ENCODE measurements at regions not wholly inside any gene's neighbourhood (a gene's known extent, or its start where the extent isn't known, plus 50 kb on each side); places are given as distances from the start of the nearest gene placed in this dataset.

DNA sequence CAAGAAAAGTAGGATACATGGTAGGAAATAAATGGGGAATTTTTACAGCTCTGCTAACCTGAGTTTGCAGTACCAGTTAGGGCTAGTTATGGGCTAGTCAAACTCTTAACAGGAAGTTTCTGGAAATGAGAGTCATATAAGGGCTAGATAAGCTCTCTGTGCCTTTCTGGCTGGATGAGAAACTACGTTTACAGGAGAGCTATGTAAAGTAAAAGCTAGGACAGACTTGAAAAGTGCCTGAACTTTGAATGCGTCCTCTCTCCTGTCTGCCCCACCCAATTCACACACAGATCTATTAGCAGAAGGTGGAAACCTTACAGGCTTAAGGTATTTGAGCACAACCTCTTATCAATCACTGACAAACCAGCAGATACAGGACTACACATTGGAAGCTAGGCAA, 167.1 kb downstream of the SNX19 start:
- TF ChIP-seq POLR2A (IDR thresholded peaks at IDR 0.05; ENCODE audit: low read length) (no peak), GATA1 (IDR thresholded peaks at IDR 0.05; ENCODE audit: low read depth, low read length) (no peak)
- DNase-seq = no peak

DNA sequence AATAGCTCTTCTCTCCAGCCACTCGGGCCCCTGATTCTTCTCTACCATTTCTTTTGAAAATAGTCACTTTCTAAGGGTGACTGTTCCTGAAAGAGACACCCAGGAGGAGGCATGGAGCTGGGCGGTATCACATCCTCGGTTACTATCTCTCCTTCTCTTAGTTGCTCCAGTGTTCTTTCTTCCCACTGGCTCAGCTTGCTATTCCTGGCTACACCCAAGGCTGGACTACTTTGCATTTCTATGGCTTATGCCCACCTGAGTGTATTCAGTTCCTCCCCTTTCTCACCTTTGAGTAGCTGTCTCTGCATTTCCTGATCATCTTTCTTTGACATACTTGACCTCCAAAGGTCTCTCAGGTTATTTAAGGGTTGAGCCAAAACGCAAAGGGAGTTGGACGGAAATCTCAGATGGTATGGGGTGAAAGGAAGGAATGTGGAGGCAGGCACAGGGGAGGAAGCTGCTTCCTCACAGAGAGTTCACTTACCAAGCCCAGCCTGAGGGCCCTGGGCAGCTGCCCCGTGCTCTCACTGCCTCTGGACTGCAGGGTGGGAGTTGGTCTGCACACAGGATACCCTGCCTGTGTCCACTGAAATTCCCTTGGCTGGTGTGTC, 155.7 kb downstream of the SNX19 start:
- TF ChIP-seq POLR2A (IDR thresholded peaks at IDR 0.05; ENCODE audit: low read length) = no peak
- no peak for TF ChIP-seq GATA1 (IDR thresholded peaks at IDR 0.05; ENCODE audit: low read depth, low read length)
- no peak for DNase-seq

DNA sequence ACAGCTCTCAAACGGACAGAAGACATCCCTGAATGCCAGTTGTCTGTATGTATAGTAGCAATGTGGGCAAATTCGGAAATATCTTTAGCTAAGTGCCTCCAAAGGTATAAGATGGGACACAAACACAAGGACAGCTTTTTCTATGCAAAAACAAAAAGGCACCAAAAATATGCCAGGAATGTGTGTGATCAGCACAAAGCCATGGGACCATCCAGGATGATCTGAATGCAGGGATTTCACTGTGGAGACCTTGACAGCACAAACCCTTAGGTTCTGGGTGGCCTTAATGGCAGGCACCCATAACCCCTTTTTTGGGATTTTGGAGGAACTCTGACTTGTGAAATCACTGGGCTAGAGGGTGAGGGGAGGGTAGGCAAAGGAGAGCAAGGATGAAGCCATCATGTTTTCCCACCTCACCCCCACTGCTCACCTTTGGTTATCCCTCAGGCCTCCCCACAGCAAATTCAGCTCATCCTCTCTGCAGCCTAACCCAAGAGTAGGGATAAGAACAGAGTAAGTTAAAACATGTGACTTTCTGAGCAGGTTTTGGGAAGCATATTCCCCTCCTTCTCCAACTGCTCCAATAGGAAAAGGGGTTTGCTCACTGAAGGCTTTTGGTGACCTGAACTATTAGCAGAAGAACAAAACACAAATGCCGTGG, 154.6 kb downstream of the SNX19 start:
- TF ChIP-seq POLR2A (IDR thresholded peaks at IDR 0.05; ENCODE audit: low read length) = no peak
- TF ChIP-seq GATA1 (IDR thresholded peaks at IDR 0.05; ENCODE audit: low read depth, low read length) = no peak
- DNase-seq = no peak

DNA sequence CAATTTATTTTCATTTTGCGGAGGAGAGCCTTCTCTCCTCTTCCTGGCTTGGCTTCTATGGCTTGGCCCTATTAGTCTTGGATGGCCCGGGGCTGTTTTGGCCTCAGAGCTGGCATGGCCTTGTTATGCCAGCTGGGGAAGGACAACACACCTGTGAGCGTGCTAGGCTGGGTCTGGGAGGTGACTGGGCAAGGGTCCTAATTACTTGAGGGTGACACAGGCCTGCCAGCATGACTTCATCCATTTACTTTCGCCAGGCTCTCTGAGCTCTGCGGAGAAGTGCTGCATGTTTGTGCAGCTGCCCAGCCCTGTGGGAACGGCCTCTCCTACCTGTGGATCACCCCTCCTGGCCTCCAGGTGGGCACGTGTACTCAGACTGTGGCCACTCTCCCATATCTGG, 153.6 kb downstream of the SNX19 start:
- TF ChIP-seq POLR2A (IDR thresholded peaks at IDR 0.05; ENCODE audit: low read length) (no peak), GATA1 (IDR thresholded peaks at IDR 0.05; ENCODE audit: low read depth, low read length) (no peak)

DNA sequence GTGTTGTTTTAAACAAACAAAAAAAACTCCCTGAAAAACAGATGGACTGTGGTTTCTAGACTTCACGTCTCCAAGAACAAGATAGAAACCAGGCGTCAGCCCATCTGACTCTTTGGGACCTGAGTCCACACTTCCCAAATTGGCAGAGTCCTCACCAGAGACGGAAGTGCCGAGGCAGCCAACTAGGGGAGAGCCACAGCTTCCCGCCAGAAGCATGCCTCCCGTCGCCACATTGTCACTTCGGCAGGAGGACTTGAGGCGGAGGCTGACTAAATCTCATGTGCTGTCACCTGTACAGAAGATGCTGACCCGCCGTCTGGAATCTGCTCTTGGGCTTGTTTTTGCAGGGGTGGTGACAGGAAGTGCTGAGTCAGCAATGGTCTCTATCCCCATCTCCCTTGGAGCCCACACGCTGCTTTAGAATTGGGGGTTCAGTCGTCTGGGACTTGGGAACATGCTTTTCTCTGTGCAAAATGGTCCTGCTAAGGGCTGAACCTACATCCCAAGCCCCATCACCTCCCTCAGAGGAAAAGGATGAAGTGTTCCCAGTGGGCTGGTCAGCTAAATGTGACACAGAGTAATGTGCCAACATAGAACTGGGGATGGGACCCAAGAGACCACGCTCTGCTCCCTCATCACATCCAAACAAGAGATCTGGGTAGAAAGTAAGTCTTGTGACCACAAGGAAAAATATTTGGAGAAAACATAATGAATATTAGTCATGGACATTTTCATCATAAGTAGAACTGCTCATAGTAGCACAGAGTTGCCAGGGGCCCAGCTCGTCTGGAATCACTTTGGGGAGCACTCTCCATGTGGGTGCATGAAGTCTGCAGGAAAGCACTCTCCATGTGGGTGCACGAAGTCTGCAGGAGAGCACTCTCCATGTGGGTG, 152.9 kb downstream of the SNX19 start:
- no peak for DNase-seq
- TF ChIP-seq POLR2A (IDR thresholded peaks at IDR 0.05; ENCODE audit: low read length) (no peak), GATA1 (IDR thresholded peaks at IDR 0.05; ENCODE audit: low read depth, low read length) (no peak)

More for the DNA sequence above, 153.6 kb downstream of the SNX19 start:
- DNase-seq = no peak

GRCh38 chr11:130765406-130765805, 150.9 kb downstream of the SNX19 start:
- no peak for DNase-seq
- TF ChIP-seq POLR2A (IDR thresholded peaks at IDR 0.05; ENCODE audit: low read length) (no peak), GATA1 (IDR thresholded peaks at IDR 0.05; ENCODE audit: low read depth, low read length) (no peak)

DNA sequence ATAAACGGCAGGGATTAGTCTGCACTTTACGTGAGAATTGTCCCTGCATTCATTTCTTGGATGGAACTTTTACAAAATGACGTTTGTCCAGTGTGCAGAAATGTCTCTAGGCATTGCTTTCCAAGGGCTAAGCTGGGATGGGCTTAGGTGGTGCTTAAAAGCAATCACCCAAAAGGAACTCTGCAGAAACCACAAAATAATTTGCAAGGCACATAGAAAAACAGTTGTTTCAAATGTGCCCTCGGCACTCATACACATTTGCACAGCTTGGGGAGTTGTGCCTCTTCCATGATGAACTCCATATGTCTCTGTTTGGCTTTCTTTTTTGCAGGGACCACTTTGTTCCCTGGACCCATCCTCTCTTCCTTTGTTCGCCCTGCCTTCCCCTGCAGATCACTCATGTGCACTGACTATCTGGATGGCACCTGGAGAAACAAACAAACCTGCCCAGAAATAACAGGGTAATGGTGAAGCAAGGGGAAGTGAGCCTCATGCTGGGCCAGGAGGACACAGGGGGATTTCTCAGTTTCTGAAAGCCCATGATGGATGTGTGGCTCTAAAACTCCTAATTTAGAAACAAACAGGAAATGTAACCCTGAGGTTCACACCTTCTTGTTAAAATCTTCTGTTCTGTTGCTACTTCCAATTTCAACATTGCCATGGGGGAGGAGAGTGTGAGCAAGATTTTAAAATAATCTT, 150.2 kb downstream of the SNX19 start:
- TF ChIP-seq GATA1 (IDR thresholded peaks at IDR 0.05; ENCODE audit: low read depth, low read length) (no peak), POLR2A (IDR thresholded peaks at IDR 0.05; ENCODE audit: low read length) (no peak)
- DNase-seq = no peak

DNA sequence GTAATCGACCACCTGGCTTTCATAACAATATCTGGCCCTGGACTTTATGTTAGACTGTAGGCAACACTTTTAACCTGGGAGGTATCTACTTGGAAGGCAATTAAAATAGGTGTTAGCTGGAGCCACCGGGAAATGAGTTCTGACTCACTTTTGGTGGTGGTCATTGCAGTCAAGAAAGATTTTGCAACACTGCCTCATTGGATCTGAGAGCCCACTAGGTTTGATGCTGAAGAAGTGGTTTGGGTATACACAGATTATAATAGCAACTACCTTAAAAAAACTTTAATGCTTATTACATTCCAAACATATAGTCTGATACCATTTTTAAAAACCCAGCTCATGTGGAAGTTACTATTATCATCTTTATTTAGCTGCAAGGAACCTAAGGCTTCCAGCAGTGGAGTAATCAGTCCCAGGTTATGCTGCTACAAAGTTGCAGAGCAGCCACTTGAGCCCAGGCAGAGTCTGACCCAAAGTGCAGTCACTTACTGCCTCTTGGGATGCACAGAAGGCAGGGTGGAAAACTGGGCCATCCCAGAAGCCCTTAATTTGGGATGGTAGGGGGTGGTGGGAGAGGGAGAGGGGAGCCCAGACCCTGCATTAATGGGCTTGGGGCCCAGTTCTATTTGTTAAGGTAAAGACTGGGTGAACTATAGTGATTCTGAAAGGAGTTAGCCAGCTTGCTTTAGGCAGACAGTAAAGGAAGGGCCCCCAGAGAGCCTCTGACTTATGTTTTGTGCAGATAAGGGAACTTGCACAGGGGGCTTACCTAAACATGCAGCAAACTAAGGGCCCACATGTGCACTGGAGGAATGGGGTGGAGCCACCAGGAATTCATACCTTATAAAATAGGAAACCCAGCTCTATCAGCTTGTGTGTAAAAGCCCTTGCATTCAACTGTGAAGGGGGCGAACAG, 149.4 kb downstream of the SNX19 start:
- TF ChIP-seq POLR2A (IDR thresholded peaks at IDR 0.05; ENCODE audit: low read length) (no peak), GATA1 (IDR thresholded peaks at IDR 0.05; ENCODE audit: low read depth, low read length) (no peak)
- DNase-seq = no peak

GRCh38 chr11:130769782-130770535, 146.3 kb downstream of the SNX19 start:
- DNase-seq = no peak
- TF ChIP-seq POLR2A (IDR thresholded peaks at IDR 0.05; ENCODE audit: low read length) = no peak
- TF ChIP-seq GATA1 (IDR thresholded peaks at IDR 0.05; ENCODE audit: low read depth, low read length) = no peak

DNA sequence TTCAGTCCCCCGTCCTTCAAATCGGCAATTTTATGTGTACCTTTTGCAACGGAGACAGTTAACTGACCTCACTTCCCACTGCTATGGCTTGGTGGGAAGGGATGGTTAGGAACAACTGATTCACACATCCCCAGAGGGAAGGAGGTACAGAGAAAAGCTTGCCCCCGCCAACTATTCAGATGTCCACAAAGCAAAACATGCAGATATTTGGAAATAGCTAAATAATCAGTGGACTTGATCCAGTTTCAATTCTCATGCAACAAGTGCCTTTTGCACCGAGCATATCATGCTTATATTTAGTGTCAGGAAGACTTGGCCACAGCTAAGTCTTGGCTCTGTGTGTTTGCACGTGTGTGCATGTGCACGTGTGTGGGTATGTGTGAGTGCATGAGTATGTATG, 144.6 kb downstream of the SNX19 start:
- TF ChIP-seq POLR2A (IDR thresholded peaks at IDR 0.05; ENCODE audit: low read length) (no peak), GATA1 (IDR thresholded peaks at IDR 0.05; ENCODE audit: low read depth, low read length) (no peak)
- no peak for DNase-seq

GRCh38 chr11:130772266-130773227, 143.7 kb downstream of the SNX19 start:
- DNase-seq = no peak
- TF ChIP-seq POLR2A (IDR thresholded peaks at IDR 0.05; ENCODE audit: low read length) (no peak), GATA1 (IDR thresholded peaks at IDR 0.05; ENCODE audit: low read depth, low read length) (no peak)
